Astrocyte (in vitro differentiated cells and primary cell): ENCODE measurements at regions not wholly inside any gene's neighbourhood (a gene's known extent, or its start where the extent isn't known, plus 50 kb on each side); places are given as distances from the start of the nearest gene placed in this dataset.

ENCODE experiments used
- EZH2 ChIP-seq: IDR thresholded peaks from 2 replicates; pipeline ENCODE4 v1.6.1; 2012; ENCODE audit warnings: mild to moderate bottlenecking, low read length, inconsistent platforms; ENCODE audit not compliant: insufficient read depth
- TF ChIP-seq, protein P1 (sequence below): IDR thresholded peaks from 2 replicates; pipeline ENCODE4 v1.5.1; 2011; ENCODE audit warnings: low read depth, mild to moderate bottlenecking, inconsistent platforms, low read length, moderate library complexity; ENCODE audit not compliant: insufficient read depth

DNA sequence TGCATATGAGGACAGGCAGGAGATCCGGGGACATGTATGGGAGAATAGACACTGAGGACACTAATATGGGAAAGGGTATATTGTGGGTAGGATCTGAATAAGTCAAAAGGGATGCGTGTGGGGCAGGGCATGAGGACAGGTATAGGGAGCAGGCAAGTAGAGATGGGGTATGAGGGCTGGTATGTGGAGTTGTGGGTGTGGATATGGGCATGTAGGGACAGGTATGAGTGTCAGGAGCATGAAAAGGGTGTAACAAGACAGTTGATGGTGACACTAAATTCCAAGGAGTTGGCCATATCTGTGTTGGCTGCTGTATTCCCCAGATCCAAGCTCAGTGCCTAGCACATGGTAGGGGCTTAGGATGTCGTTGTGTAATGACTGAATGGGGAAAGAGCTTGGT is 84.4 kb upstream of the PAX2 start:
- no peak for TF ChIP-seq EZH2
- TF ChIP-seq, protein P1, sequence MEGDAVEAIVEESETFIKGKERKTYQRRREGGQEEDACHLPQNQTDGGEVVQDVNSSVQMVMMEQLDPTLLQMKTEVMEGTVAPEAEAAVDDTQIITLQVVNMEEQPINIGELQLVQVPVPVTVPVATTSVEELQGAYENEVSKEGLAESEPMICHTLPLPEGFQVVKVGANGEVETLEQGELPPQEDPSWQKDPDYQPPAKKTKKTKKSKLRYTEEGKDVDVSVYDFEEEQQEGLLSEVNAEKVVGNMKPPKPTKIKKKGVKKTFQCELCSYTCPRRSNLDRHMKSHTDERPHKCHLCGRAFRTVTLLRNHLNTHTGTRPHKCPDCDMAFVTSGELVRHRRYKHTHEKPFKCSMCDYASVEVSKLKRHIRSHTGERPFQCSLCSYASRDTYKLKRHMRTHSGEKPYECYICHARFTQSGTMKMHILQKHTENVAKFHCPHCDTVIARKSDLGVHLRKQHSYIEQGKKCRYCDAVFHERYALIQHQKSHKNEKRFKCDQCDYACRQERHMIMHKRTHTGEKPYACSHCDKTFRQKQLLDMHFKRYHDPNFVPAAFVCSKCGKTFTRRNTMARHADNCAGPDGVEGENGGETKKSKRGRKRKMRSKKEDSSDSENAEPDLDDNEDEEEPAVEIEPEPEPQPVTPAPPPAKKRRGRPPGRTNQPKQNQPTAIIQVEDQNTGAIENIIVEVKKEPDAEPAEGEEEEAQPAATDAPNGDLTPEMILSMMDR: no peak
